NCI-H446 treated with DMSO at 0.1 percent for 48 hours (cell line): ENCODE measurements at regions not wholly inside any gene's neighbourhood (a gene's known extent, or its start where the extent isn't known, plus 50 kb on each side); places are given as distances from the start of the nearest gene placed in this dataset.

Experiments used
- DNase-seq: peaks from one replicate; lab custom pipeline; 2025; lab: John Stamatoyannopoulos, UW

DNA sequence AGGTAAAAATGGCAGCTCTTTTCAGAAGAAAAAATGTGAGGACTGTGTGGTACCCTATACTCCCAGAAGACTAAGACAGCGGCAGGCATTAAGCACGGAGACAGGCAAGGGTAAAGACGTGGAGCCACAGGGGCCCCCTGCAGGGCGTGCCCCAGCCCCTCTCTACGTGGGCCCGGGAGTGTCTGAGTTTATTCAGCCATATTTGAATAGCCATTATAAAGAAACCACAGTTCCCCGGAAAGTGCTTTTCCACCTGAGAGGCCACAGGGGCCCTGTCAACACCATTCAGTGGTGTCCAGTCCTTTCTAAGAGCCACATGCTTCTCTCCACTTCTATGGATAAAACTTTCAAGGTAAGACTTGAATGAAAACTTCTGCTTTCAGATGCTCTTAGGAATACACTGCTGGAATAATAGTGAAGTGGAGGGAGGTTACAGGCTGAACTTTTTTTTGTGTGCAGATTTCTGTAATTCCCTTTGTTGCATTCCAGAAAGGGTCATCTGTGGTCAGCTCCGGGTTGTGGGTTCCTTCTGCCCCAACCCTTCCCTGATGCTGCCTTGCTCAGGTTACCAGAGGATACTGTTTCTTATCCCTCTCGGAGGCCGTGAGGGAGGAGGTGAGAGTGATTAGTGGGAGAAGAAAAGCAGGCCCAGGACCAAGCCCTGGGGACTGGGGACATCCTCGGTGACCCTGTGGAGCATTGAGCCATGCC, 58.4 kb downstream of the SLC25A47 start:
- DNase-seq = no peak

DNA sequence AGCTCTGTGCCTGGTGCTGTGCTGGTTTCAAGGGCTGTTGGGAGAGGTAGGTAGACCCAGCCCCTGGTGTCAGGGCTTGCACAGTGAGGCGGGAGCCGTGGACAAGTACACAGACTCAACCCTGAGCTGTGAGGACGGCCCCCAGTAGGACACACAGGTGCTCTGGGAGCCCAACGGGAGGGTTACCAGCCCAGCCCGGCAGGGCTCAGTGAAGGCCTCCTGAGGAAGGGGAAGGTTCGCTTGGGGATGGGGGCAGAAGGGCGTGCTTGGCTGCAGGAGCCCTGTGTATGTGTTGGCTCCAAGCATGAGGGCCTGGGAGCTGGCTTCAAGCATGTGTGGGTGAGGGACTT, 58.9 kb downstream of the SLC25A47 start:
- DNase-seq = no peak

DNA sequence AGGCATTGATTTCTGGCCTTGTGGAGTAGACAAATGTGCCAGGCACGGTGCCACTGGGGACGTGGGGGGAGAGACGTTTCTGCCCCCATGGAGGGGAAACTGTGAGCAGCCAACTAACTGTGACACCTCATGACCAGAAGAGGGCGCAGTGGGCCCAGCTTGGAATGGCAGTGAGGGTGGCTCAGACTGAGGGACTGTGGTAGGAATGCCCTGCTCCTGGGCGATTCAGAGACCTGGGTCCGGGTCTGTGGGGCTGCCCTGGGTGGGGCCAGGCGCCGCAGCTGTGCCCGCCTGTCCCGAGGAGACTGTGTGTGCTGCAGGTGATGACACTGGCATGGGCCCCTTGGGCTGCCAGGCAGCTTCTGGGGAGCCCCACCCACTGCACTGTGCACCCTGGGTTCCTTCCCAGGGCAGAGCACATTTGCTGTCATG, 60.6 kb downstream of the SLC25A47 start:
- peak; percentile 9 for DNase-seq

DNA sequence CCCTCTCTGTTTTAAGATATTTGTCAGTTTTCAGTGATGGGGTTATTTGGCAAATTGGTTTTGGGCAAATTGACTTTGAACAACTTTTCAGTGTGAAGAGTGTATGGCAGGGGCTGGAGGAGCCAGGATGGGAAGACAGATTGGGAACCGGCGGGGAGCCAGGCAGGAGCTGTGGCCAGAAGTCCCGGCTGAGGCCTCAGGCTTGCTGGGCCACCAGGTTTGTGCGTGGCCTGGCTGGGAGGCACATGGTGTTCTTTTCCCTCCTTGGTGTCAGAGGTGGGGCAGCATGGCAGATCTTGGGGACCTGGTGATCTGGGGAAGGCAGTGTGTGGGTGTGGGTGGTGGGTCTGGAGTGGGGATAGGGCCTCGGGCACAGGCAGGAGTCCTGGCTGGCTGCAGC, 61.1 kb downstream of the SLC25A47 start:
- DNase-seq = no peak

DNA sequence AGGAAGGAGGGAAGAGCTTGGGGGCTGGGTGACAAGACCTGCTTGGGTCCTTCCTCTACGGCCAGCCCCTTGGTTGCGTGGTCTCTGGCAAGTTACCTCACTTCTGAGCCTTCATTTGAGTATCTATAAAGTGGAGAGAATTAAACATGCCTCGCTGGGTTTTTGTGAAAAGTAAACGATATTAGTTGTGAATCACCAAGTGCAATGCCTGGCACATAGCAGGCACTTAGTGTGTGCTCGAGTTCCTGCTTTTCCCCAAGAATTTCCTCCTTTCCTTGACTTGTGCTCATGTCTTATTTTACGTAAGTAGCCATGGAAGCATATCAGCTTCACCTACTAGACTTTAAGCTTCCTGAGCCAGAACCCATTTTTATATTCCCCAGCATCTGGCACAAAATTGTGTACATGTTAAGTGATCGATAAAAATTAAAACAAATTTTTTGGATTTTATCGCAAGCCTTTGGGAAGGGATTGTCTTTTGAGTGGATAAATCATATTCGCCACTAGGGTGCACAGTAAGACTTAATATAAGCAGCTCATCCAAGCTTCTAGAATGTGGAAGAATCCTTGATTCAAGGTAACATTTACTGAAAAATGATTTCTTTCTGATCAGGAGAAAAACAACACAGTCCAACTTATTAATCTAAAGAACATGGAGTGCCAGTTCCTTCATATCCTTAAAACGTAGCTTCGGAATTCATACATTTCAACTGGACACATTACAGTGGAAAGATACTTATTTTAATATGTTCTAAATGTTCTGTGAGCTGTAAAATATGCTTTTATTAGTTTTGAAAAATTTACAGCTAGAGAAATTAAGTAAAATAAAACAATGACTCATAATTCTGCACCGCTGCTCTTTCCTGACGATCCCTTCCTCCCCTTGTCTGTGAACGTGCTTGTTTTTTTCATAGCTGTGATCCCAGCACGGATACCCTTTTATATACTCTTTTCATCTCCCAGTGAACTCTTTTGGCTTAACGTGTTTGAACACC, 62.0 kb downstream of the SLC25A47 start:
- peak; percentile 62 for DNase-seq

GRCh38 chr14:100386121-100386520, 63.0 kb downstream of the SLC25A47 start:
- DNase-seq = no peak

- no peak for DNase-seq
Observed at GRCh38 chr14:100386846-100387245, 63.7 kb downstream of the SLC25A47 start.

DNA sequence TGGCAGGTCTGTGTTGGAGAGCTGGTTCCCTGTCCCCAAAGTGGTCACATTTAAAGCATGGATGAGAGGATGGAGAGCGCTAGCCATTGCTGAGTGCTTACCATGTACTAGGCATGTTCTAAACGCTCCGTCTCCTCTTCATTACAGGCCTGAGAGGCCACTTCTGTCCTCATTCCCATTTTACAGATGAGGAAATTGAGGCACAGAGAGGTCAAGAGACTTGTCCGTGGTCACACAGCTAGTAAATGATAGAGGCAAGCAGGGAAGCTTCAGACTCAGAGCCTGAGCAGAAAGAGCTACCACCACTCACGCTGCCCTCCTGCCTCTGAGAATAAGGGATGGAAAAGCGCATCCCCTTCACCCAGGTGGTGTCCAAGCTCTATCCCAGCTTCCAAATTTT, 64.3 kb downstream of the SLC25A47 start:
- no peak for DNase-seq

DNA sequence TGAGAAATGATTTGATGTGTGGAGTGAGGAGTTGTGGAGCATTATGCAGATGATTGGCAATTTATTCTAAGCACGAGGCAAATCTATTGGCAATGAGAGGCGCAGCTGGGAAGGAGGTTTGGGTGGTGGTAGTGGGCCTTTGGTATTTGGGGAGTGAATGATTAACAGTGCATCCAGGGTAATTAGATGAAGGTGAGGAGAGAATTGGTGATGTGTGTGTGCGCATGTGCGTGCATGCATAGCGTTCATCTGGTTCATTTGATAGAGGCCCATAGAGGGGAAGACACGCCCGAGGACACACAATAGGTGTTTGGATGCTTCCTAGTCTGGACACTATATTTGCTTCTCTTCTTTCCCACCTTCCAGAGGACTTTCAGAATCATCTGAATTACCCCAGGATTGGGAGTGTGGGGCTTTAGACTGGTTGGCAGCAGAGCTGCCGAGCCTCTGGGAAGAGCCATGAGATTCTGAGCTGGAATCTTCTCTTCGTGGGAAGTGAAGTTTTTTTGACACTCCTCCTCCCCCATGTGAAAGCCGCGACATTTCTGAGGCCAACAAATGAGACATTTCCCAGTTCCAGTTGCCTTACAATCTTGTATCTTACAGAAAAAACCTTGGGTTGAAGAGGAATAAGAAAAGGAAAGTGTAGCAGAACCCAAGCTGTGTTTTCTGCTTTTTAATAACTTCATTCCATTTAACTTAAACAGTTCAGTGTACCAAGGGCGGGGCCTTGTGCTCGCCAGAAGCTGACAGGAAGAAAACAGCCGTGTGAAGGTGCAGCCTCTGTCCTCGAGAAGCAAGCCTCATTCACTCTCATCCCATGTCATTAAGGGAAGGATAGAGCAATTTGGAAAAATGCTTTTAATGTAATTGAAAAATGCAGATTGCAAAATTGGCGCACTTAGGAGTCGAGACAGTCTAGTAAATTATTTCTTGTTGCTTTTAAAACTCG, 65.2 kb downstream of the SLC25A47 start:
- no peak for DNase-seq

DNA sequence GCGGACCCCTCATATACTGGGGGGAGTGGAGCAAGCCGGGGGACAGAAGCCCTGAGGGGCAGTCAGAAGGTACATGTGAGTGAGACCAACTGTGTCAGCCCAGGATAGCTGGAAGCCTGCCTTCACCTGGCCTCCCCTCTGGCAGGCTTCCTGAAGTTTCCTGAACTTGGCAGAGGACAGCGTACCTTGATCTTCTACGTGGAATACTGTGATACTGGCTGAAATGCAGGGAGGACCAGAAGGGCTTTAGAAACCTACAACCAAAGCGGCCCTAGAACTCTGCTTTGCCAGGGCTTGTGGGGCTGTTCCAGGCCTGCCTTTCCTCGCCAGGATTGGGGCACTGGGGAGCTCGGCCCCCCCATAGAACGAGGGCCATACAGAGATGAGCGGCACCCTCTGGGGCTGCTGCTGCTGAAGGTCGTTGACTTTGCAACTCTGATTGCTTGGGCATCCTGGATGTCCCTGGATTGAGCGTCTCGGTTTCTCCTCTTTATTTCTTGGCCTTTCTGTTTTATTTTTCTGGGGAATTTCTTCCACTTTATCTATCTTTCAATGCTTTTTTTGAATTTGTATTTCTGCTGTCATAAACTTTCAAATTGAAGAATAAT, 66.5 kb downstream of the SLC25A47 start:
- no peak for DNase-seq

- no peak for DNase-seq
Observed at GRCh38 chr14:100391173-100391572, 68.0 kb downstream of the SLC25A47 start.

- no peak for DNase-seq
Observed at GRCh38 chr14:100391724-100392123, 68.6 kb downstream of the SLC25A47 start.

- DNase-seq = no peak
Observed at GRCh38 chr14:100392356-100392755, 69.2 kb downstream of the SLC25A47 start.

DNA sequence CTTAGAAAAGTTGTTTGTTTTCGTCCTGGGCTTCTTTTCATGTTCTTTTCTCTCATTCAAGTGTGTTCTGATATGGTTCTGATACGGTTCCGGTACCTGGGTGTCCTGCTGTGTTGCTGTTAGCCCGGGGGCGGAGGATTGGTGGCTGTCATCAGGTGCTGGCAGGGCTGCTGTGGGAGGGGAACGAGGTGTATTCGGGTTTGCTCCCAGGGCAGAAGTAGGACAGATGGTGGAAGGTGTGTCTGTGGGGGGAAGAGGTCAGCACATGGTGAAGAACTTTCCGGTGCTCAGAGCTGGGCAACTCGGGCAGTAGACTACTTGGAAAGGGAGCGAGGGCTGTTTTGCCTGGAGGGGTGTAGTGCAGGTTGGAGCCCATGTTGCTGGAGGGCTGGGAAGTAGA, 70.2 kb downstream of the SLC25A47 start:
- no peak for DNase-seq

DNA sequence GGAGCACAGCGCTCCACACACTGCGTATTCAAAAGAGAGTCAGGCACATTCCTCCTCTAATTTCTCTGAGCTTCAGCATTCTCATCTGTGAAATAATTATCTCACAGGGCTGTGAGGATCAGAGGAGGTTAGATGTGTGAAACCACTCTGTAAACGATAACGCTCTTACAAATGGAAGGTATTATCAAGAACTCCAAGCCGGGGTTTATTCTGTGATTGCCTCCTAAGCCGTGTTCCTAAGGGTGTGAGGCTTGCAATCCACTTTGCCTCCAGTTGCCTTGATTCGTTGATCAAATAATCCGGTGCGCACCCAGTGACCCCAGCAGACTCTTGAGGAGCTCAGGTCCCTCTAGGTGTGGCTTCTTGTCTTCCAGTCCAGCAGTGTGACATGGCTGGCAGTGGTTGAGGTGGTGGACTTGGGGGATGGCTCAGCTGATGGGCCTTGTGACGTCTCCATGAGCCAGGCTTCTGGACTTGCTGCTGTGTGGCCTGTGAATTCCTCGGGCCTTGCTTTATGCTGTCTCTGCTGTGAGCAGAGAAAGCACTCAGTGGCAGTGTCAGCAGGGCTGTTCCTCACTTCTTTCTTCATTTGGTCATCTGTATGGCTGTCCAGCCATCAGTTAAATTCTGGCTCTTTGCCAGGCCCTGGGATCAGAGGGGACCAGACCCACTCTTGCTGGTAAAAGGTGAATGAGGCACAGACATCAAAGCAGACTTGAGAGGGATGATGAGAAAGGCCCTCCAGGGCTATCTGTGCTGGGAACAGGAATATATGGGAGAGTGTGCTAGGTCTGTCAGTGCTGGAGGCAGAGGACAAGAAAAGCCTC, 71.0 kb downstream of the SLC25A47 start:
- DNase-seq = no peak

- no peak for DNase-seq
Observed at GRCh38 chr14:100394886-100395672, 71.9 kb downstream of the SLC25A47 start.

GRCh38 chr14:100396266-100396795, 73.2 kb downstream of the SLC25A47 start:
- DNase-seq = no peak

DNA sequence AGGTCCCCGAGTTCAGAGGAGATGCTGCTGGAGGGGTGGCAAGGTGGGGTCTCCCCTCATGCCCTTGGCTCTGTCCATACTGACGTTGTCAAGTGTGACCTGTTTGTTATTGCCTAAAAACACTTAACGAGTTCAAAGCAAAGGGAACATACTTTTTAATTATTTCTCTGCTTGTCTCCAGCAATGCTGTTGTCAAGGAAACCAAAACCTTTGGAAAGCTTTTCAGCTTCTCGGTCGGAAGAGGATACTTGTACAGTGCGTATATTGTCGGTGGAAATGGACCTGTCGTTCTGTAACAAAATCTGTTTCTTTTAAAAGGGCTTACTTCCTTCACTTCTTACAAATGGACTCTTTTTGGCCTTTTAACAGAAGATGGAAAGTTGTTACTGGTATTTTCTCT, 73.9 kb downstream of the SLC25A47 start:
- no peak for DNase-seq

GRCh38 chr14:100398044-100398443, 74.9 kb downstream of the SLC25A47 start:
- DNase-seq = no peak
